Calu3 (cell line): ENCODE measurements at regions not wholly inside any gene's neighbourhood (a gene's known extent, or its start where the extent isn't known, plus 50 kb on each side); places are given as distances from the start of the nearest gene placed in this dataset.

Experiments used
- BruUV-seq: library from RNA; stranded (reverse); fragments of 400-500 nt; replicated peaks from 2 replicates; lab custom pipeline; 2021; lab: Mats Ljungman, UMichigan
- CTCF ChIA-PET: fragments of 300-600 bp; sonication (Branson Sonifier 250); formaldehyde crosslinking; loops from one replicate; lab custom pipeline; 2022; ENCODE audit warnings: antibody characterized with exemption; lab: Charles Lee
- DNase-seq: peaks from one replicate; pipeline ENCODE4 v3.0.0; 2022
- H3K27ac Mint-ChIP-seq: one replicate; pipeline ENCODE4 v1.8.0; 2022; ENCODE audit warnings: mixed read lengths; ENCODE audit not compliant: unreplicated experiment
- H3K27me3 Mint-ChIP-seq: one replicate; pipeline ENCODE4 v1.8.0; 2022; ENCODE audit warnings: mixed read lengths; ENCODE audit not compliant: unreplicated experiment
- H3K36me3 Mint-ChIP-seq: one replicate; pipeline ENCODE4 v1.8.0; 2022; ENCODE audit warnings: mild to moderate bottlenecking, moderate library complexity, mixed read lengths; ENCODE audit not compliant: insufficient read depth, unreplicated experiment
- H3K4me1 Mint-ChIP-seq: one replicate; pipeline ENCODE4 v1.8.0; 2022; ENCODE audit warnings: mild to moderate bottlenecking, low read depth, mixed read lengths; ENCODE audit not compliant: unreplicated experiment
- H3K4me3 Mint-ChIP-seq: one replicate; pipeline ENCODE4 v1.8.0; 2022; ENCODE audit warnings: mild to moderate bottlenecking, low read depth, moderate library complexity, mixed read lengths; ENCODE audit not compliant: unreplicated experiment
- H3K9me3 Mint-ChIP-seq: one replicate; pipeline ENCODE4 v1.8.0; 2022; ENCODE audit warnings: low read depth, mixed read lengths; ENCODE audit not compliant: unreplicated experiment
- CTCF ChIP-seq: fragments of 200-600 bp; IDR thresholded peaks from one replicate; pipeline ENCODE4 v1.8.0; 2022; ENCODE audit warnings: antibody characterized with exemption; ENCODE audit not compliant: unreplicated experiment
- intact Hi-C: fragments of 100-400 bp; cut with micrococcal nuclease; formaldehyde crosslinking; loops from one replicate; pipeline ENCODE4 v1.10.0; 2022; ENCODE audit not compliant: unreplicated experiment

- no TSS peak for BruUV-seq
- CTCF ChIA-PET = no interaction called here
- Mint-ChIP-seq H3K27ac (no peak overlapping the region), H3K9me3 (no peaks in the 10 kb centered on the region), H3K36me3 (no peaks in the 10 kb centered on the region), H3K27me3 (no peaks in the 10 kb centered on the region), H3K4me1 (no peaks in the 10 kb centered on the region), H3K4me3 (no peak overlapping the region)
- no peak for TF ChIP-seq CTCF
- intact Hi-C loops = no loop called here
- DNase-seq = no peak
Measured at GRCh38 chr14:38960946-38961531, 142.0 kb downstream of the SEC23A start.

- no peaks in the 10 kb centered on the region for H3K4me1 Mint-ChIP-seq
- no peaks in the 10 kb centered on the region for H3K27me3 Mint-ChIP-seq
- no peak for DNase-seq
- no peak overlapping the region for H3K27ac Mint-ChIP-seq
- no peaks in the 10 kb centered on the region for H3K36me3 Mint-ChIP-seq
- no peak overlapping the region for H3K4me3 Mint-ChIP-seq
- no peaks in the 10 kb centered on the region for H3K9me3 Mint-ChIP-seq
- BruUV-seq = no TSS peak
- CTCF ChIA-PET = no interaction called here
- TF ChIP-seq CTCF = no peak
- intact Hi-C loops = no loop called here
Measured at GRCh38 chr14:38959021-38959420, 144.0 kb downstream of the SEC23A start.

GRCh38 chr14:38958589-38958988, 144.4 kb downstream of the SEC23A start:
- Mint-ChIP-seq H3K27ac (no peak overlapping the region), H3K36me3 (no peaks in the 10 kb centered on the region), H3K9me3 (no peaks in the 10 kb centered on the region), H3K27me3 (no peaks in the 10 kb centered on the region), H3K4me1 (no peaks in the 10 kb centered on the region), H3K4me3 (no peak overlapping the region)
- intact Hi-C loops = no loop called here
- no peak for DNase-seq
- BruUV-seq = no TSS peak
- CTCF ChIA-PET = no interaction called here
- TF ChIP-seq CTCF = no peak

GRCh38 chr14:38951451-38951850, 151.6 kb downstream of the SEC23A start:
- CTCF ChIA-PET = interaction anchor here (0.7 kb wide), 1 partner anchor 20 kb away, joined by 3 read pairs; no protein-coding TSS in a partner anchor
- Mint-ChIP-seq H3K27ac (no peak overlapping the region), H3K4me1 (peaks cover 8% of the 10 kb centered on the region), H3K4me3 (no peak overlapping the region), H3K27me3 (no peaks in the 10 kb centered on the region), H3K9me3 (peaks cover 3% of the 10 kb centered on the region), H3K36me3 (no peaks in the 10 kb centered on the region)
- no peak for DNase-seq
- TF ChIP-seq CTCF = no peak
- BruUV-seq = no TSS peak
- intact Hi-C loops = no loop called here
